ENCODE measurements at regions not wholly inside any gene's neighbourhood (a gene's known extent, or its start where the extent isn't known, plus 50 kb on each side); places are given as distances from the start of the nearest gene placed in this dataset.

GRCh38 chr15:96183867-96184266, 146.6 kb upstream of the NR2F2 start:
- H2BK15ac ChIP-seq (ENCODE audit: low read length): no peak overlapping the region
- H3K4me2 ChIP-seq (ENCODE audit: insufficient read depth in 1 of 2, low read depth in 2 of 2, low read length in 2 of 2): no peak overlapping the region
- ChIA-PET POLR2A (ENCODE audit: partially characterized antibody) (no interaction called here), CTCF (ENCODE audit: partially characterized antibody) (interaction anchor here (0.9 kb wide), 2 partner anchors 15 to 245 kb away, joined by 3 read pairs; no protein-coding TSS in a partner anchor)
- peaks cover 0 to 22% (median 5%) of the 10 kb centered on the region in 4 experiments; a peak in 4 of 7 replicates for H3K4me1 ChIP-seq (replicated peaks in 1 of 4; ENCODE audit: control insufficient read depth in 3 of 4, insufficient read depth in 4 of 4, low read length in 3 of 4)
- no peak overlapping the region for H3K18ac ChIP-seq (ENCODE audit: extremely low read depth, low read length)
- no peaks in the 10 kb centered on the region for H3K36me3 ChIP-seq (ENCODE audit: control insufficient read depth in 2 of 4, insufficient read depth in 4 of 4, low read length in 3 of 4)
- H4K8ac ChIP-seq (ENCODE audit: extremely low read depth, insufficient read depth, low read length): no peak overlapping the region
- FAIRE-seq (no peak), DNase-seq (ENCODE audit: low read depth in 1 of 2, low spot score in 2 of 2) (no peak)
- 85% methylated on average over 3 of the region's 3 CpGs; no CpG with 5 or more reads in 1 of the 2 experiments for WGBS, 2 experiments (ENCODE audit: extremely low coverage in 1 of 2, insufficient coverage in 1 of 2, insufficient read length in 1 of 2, insufficient replicate concordance in 2 of 2, low coverage in 1 of 2, low lambda C conversion rate in 2 of 2, missing lambda C conversion rate in 1 of 2)
- H3K14ac ChIP-seq (ENCODE audit: insufficient read length): no peak overlapping the region
- no peak overlapping the region for H2BK20ac ChIP-seq (ENCODE audit: low read length)
- no peak overlapping the region for H3K4me3 ChIP-seq (ENCODE audit: extremely low read depth in 1 of 4, insufficient read depth in 2 of 4, low read depth in 3 of 4, low read length in 4 of 4)
- H2BK5ac ChIP-seq (ENCODE audit: low read depth, low read length): no peak overlapping the region
- H2AFZ ChIP-seq (ENCODE audit: low read length): no peak overlapping the region
- H3K79me2 ChIP-seq (ENCODE audit: control insufficient read depth in 1 of 2, insufficient read depth in 2 of 2, low read length in 2 of 2): no peaks in the 10 kb centered on the region
- no peak overlapping the region for H3K9ac ChIP-seq (replicated peaks in 1 of 4; ENCODE audit: extremely low read depth in 1 of 4, low read depth in 3 of 4, low read length in 3 of 4)
- no peak overlapping the region for H3K56ac ChIP-seq (replicated peaks; ENCODE audit: insufficient read length, low read depth, low read length)
- H3K9me3 ChIP-seq (ENCODE audit: insufficient read depth in 2 of 2, low read depth in 1 of 2, low read length in 1 of 2): no peaks in the 10 kb centered on the region
- H2BK120ac ChIP-seq (replicated peaks; ENCODE audit: low read depth, low read length): no peak overlapping the region
- H3K27me3 ChIP-seq (replicated peaks in 1 of 4; ENCODE audit: control insufficient read depth in 3 of 4, extremely low read depth in 1 of 4, insufficient read depth in 3 of 4, low read length in 3 of 4): no peaks in the 10 kb centered on the region
- H2BK12ac ChIP-seq (ENCODE audit: low read depth, low read length): no peak overlapping the region
- TF ChIP-seq, protein P1, sequence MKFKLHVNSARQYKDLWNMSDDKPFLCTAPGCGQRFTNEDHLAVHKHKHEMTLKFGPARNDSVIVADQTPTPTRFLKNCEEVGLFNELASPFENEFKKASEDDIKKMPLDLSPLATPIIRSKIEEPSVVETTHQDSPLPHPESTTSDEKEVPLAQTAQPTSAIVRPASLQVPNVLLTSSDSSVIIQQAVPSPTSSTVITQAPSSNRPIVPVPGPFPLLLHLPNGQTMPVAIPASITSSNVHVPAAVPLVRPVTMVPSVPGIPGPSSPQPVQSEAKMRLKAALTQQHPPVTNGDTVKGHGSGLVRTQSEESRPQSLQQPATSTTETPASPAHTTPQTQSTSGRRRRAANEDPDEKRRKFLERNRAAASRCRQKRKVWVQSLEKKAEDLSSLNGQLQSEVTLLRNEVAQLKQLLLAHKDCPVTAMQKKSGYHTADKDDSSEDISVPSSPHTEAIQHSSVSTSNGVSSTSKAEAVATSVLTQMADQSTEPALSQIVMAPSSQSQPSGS (IDR thresholded peaks at IDR 0.05; ENCODE audit: low read length): no peak
- TF ChIP-seq MAFK (IDR thresholded peaks at IDR 0.05; ENCODE audit: low read depth, low read length) (no peak), TAF7 (optimal IDR thresholded peaks at IDR 0.05; ENCODE audit: borderline replicate concordance, low read depth, low read length) (no peak)
- no peaks in the 10 kb centered on the region for H3K23me2 ChIP-seq (ENCODE audit: low read depth, low read length)
- H4K91ac ChIP-seq (replicated peaks; ENCODE audit: insufficient read length, low read length): no peak overlapping the region
- no peak overlapping the region for H3K4ac ChIP-seq (replicated peaks; ENCODE audit: insufficient read length, low read depth, low read length)
- no peaks in the 10 kb centered on the region for H4K20me1 ChIP-seq (replicated peaks in 1 of 2; ENCODE audit: control insufficient read depth in 1 of 2, insufficient read depth in 2 of 2, low read length in 2 of 2)
- no peak overlapping the region for H3K23ac ChIP-seq (ENCODE audit: insufficient read length)
- no peak overlapping the region for H3K27ac ChIP-seq (ENCODE audit: low read depth, low read length)
- no peak overlapping the region for H4K5ac ChIP-seq (ENCODE audit: insufficient read length, low read depth, low read length)
- H3K79me1 ChIP-seq (ENCODE audit: low read depth, low read length): no peaks in the 10 kb centered on the region
- no peak overlapping the region for H2AK5ac ChIP-seq (ENCODE audit: low read depth, low read length)

Measured in H1 (cell line).